ENCODE measurements at regions not wholly inside any gene's neighbourhood (a gene's known extent, or its start where the extent isn't known, plus 50 kb on each side); places are given as distances from the start of the nearest gene placed in this dataset.
A peak's percentile ranks its signal among the peaks of the same experiment; 100 is the strongest.

DNA sequence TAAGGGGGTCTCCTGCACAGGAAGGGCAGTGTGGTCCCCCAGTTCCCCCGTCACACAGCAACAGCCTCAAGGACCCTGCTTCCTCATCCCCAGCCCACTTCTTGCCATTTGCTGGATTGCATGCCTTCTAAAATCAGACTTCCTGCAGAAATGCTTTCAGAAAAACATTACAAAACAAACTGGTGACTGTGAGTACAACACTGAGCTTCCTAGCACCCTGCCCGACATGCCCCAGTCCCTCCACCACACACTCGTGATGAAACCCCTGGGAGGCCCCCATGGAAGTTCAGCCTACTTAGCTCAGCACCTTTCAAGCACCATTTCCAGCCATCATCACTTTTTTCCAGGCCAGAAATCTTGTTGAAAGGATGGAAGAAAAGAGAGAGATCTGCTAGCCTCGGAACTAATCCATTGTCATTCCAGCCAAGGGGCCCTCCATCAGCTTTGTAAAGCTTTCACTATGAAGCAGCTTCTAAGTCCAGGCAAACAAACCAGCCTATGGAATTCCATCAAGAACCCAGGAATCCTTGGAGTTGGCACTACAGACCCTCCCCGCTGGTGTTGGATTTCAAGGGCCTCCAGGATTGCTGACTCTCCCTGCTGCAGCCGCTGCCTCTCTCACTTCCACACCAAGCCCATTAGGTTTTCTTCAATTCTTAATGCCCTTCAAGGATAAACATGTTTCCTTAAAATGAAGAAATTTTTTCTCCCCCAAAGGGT is 114.6 kb downstream of the C5orf15 start:
- DNase-seq, result peak; percentile 38
- Histone ChIP-seq H3K27ac (ENCODE audit: low read depth, low read length) (no peak overlapping the region), H3K4me1 (ENCODE audit: control insufficient read depth, insufficient read depth, low read length) (peaks cover 2% of the 10 kb centered on the region), H3K9ac (ENCODE audit: extremely low read depth, low read length, poor library complexity, severe bottlenecking) (no peak overlapping the region), H3K4me3 (ENCODE audit: low read length) (no peak overlapping the region), H3K27me3 (ENCODE audit: control insufficient read depth, insufficient read depth, low read length, poor library complexity, severe bottlenecking) (no peaks in the 10 kb centered on the region), H3K9me3 (ENCODE audit: control insufficient read depth, low read length) (peaks cover 12% of the 10 kb centered on the region), H3K36me3 (ENCODE audit: control insufficient read depth, insufficient read depth, low read length) (no peaks in the 10 kb centered on the region)
- TF ChIP-seq, protein P1, sequence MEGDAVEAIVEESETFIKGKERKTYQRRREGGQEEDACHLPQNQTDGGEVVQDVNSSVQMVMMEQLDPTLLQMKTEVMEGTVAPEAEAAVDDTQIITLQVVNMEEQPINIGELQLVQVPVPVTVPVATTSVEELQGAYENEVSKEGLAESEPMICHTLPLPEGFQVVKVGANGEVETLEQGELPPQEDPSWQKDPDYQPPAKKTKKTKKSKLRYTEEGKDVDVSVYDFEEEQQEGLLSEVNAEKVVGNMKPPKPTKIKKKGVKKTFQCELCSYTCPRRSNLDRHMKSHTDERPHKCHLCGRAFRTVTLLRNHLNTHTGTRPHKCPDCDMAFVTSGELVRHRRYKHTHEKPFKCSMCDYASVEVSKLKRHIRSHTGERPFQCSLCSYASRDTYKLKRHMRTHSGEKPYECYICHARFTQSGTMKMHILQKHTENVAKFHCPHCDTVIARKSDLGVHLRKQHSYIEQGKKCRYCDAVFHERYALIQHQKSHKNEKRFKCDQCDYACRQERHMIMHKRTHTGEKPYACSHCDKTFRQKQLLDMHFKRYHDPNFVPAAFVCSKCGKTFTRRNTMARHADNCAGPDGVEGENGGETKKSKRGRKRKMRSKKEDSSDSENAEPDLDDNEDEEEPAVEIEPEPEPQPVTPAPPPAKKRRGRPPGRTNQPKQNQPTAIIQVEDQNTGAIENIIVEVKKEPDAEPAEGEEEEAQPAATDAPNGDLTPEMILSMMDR (conservative IDR thresholded peaks at IDR 0.05), result no peak
- Mint-ChIP-seq H3K27me3 (ENCODE audit: insufficient read depth) (peaks cover 14% of the 10 kb centered on the region), H3K4me1 (peaks cover 4% of the 10 kb centered on the region), H3K36me3 (ENCODE audit: low read depth) (no peaks in the 10 kb centered on the region), H3K9me3 (peaks cover 29% of the 10 kb centered on the region), H3K27ac (no peak overlapping the region), H3K4me3 (no peak overlapping the region)
- 77 to 84% methylated on average over 3 to 6 of the region's 6 CpGs for WGBS, 2 experiments (ENCODE audit: insufficient coverage in 1 of 2, insufficient read length in 1 of 2)

DNA sequence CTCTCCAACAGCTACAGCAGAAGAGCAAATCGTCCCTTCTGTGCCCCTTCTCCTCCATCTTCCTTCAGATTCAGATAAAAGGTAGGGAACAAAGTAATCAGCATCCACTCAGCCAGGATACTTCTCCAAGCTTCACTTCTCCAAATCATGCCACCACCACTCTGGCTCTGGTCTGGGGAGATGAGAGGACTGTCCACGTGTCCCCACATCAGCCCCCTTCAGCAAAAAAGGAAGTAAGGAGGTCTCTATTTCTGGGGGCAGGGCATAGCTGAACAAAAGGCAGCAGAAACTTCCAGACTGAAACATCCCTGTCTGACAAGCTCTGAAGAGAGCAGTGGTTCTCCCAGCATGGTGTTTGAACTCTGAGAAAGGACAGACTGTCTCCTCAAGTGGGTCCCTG is 116.9 kb downstream of the C5orf15 start:
- Mint-ChIP-seq H3K27ac (no peak overlapping the region), H3K9me3 (peaks cover 9% of the 10 kb centered on the region), H3K4me1 (peaks cover 12% of the 10 kb centered on the region), H3K4me3 (no peak overlapping the region), H3K36me3 (ENCODE audit: low read depth) (no peaks in the 10 kb centered on the region), H3K27me3 (ENCODE audit: insufficient read depth) (peaks cover 15% of the 10 kb centered on the region)
- Histone ChIP-seq H3K36me3 (ENCODE audit: control insufficient read depth, insufficient read depth, low read length) (no peaks in the 10 kb centered on the region), H3K27ac (ENCODE audit: low read depth, low read length) (no peak overlapping the region), H3K4me1 (ENCODE audit: control insufficient read depth, insufficient read depth, low read length) (peaks cover 5% of the 10 kb centered on the region), H3K27me3 (ENCODE audit: control insufficient read depth, insufficient read depth, low read length, poor library complexity, severe bottlenecking) (no peaks in the 10 kb centered on the region), H3K4me3 (ENCODE audit: low read length) (no peak overlapping the region), H3K9ac (ENCODE audit: extremely low read depth, low read length, poor library complexity, severe bottlenecking) (no peak overlapping the region), H3K9me3 (ENCODE audit: control insufficient read depth, low read length) (peaks cover 8% of the 10 kb centered on the region)
- 84 to 100% methylated on average over 1 to 2 of the region's 2 CpGs for WGBS, 2 experiments (ENCODE audit: insufficient coverage in 1 of 2, insufficient read length in 1 of 2)
- TF ChIP-seq, protein P1 (conservative IDR thresholded peaks at IDR 0.05), result no peak
- DNase-seq, result no peak

GRCh38 chr5:133850811-133851210 is 117.6 kb downstream of the C5orf15 start:
- Histone ChIP-seq H3K9me3 (ENCODE audit: control insufficient read depth, low read length) (peaks cover 1% of the 10 kb centered on the region), H3K36me3 (ENCODE audit: control insufficient read depth, insufficient read depth, low read length) (no peaks in the 10 kb centered on the region), H3K27ac (ENCODE audit: low read depth, low read length) (no peak overlapping the region), H3K27me3 (ENCODE audit: control insufficient read depth, insufficient read depth, low read length, poor library complexity, severe bottlenecking) (no peaks in the 10 kb centered on the region), H3K9ac (ENCODE audit: extremely low read depth, low read length, poor library complexity, severe bottlenecking) (no peak overlapping the region), H3K4me3 (ENCODE audit: low read length) (no peak overlapping the region), H3K4me1 (ENCODE audit: control insufficient read depth, insufficient read depth, low read length) (peaks cover 5% of the 10 kb centered on the region)
- WGBS, 2 experiments (ENCODE audit: insufficient coverage in 1 of 2, insufficient read length in 1 of 2), result 96 to 100% methylated on average over 1 to 4 of the region's 5 CpGs
- TF ChIP-seq, protein P1 (conservative IDR thresholded peaks at IDR 0.05), result no peak
- DNase-seq, result peak; percentile 13
- Mint-ChIP-seq H3K27ac (no peak overlapping the region), H3K4me3 (no peak overlapping the region), H3K9me3 (peaks cover 2% of the 10 kb centered on the region), H3K27me3 (ENCODE audit: insufficient read depth) (peaks cover 12% of the 10 kb centered on the region), H3K4me1 (peaks cover 12% of the 10 kb centered on the region), H3K36me3 (ENCODE audit: low read depth) (no peaks in the 10 kb centered on the region)

Data from endodermal cell (in vitro differentiated cells).